Trophoblast cell (in vitro differentiated cells and primary cell): ENCODE measurements at regions not wholly inside any gene's neighbourhood (a gene's known extent, or its start where the extent isn't known, plus 50 kb on each side); places are given as distances from the start of the nearest gene placed in this dataset.

Experiments used
- DNase-seq, 2 donors: peaks; one replicate each; pipeline ENCODE4 v3.0.0-alpha.2; 2016
- H2AFZ ChIP-seq: 2 replicates; pipeline ENCODE4 v1.6.1; 2013; ENCODE audit warnings: low read length, moderate library complexity, mild to moderate bottlenecking; ENCODE audit not compliant: insufficient read depth, poor library complexity
- H2AK5ac ChIP-seq: 2 replicates; pipeline ENCODE4 v1.6.1; 2013; ENCODE audit warnings: mild to moderate bottlenecking, low read length
- H2BK120ac ChIP-seq: 2 replicates; pipeline ENCODE4 v1.6.1; 2013; ENCODE audit warnings: low read length, mild to moderate bottlenecking, moderate library complexity; ENCODE audit not compliant: insufficient read depth, poor library complexity
- H2BK12ac ChIP-seq: 2 replicates; pipeline ENCODE4 v1.6.1; 2013; ENCODE audit warnings: mild to moderate bottlenecking, low read length, moderate library complexity
- H2BK5ac ChIP-seq: 2 replicates; pipeline ENCODE4 v1.6.1; 2013; ENCODE audit warnings: low read length, low read depth, moderate library complexity, mild to moderate bottlenecking; ENCODE audit not compliant: poor library complexity
- H3K14ac ChIP-seq: 2 replicates; pipeline ENCODE4 v1.6.1; 2013; ENCODE audit warnings: mild to moderate bottlenecking, low read length
- H3K18ac ChIP-seq: 2 replicates; pipeline ENCODE4 v1.6.1; 2013; ENCODE audit warnings: mild to moderate bottlenecking, low read length
- H3K23ac ChIP-seq: 2 replicates; pipeline ENCODE4 v1.6.1; 2013; ENCODE audit warnings: low read length
- H3K27ac ChIP-seq: 2 replicates; pipeline ENCODE4 v1.5.1; 2013; ENCODE audit warnings: low read depth, mild to moderate bottlenecking, inconsistent platforms, low read length, moderate library complexity
- H3K27me3 ChIP-seq: 2 replicates; pipeline ENCODE4 v1.6.1; 2013; ENCODE audit warnings: inconsistent platforms, mild to moderate bottlenecking, low read length, moderate library complexity; ENCODE audit not compliant: insufficient read depth
- H3K36me3 ChIP-seq, 2 experiments: 1 replicate in 1 of 2; 2 replicates in 1 of 2; pipeline ENCODE4 v1.6.1; 2013; ENCODE audit warnings: low read length in 2 of 2, mild to moderate bottlenecking in 2 of 2, moderate library complexity in 1 of 2; ENCODE audit not compliant: insufficient read depth in 2 of 2, control insufficient read depth in 1 of 2
- H3K4ac ChIP-seq: 2 replicates; pipeline ENCODE4 v1.6.1; 2013; ENCODE audit warnings: low read depth, mild to moderate bottlenecking, low read length, moderate library complexity
- H3K4me1 ChIP-seq, 2 experiments: 1 replicate in 1 of 2; 2 replicates in 1 of 2; pipeline ENCODE4 v1.6.1; 2013; ENCODE audit warnings: low read length in 2 of 2, mild to moderate bottlenecking in 2 of 2, moderate library complexity in 1 of 2; ENCODE audit not compliant: insufficient read depth in 2 of 2, control insufficient read depth in 1 of 2
- H3K4me2 ChIP-seq: 2 replicates; pipeline ENCODE4 v1.6.1; 2013; ENCODE audit warnings: inconsistent platforms, mild to moderate bottlenecking, low read length, moderate library complexity
- H3K4me3 ChIP-seq: 2 replicates; pipeline ENCODE4 v1.5.1; 2013; ENCODE audit warnings: mild to moderate bottlenecking, low read depth, low read length, inconsistent platforms
- H3K79me1 ChIP-seq: one replicate; pipeline ENCODE4 v1.6.1; 2013; ENCODE audit warnings: low read length
- H3K79me2 ChIP-seq: 2 replicates; pipeline ENCODE4 v1.6.1; 2013; ENCODE audit warnings: low read length, mild to moderate bottlenecking; ENCODE audit not compliant: control insufficient read depth, insufficient read depth, poor library complexity
- H3K9ac ChIP-seq: 2 replicates; pipeline ENCODE4 v1.6.1; 2013; ENCODE audit warnings: mild to moderate bottlenecking, low read length
- H3K9me3 ChIP-seq: 2 replicates; pipeline ENCODE4 v1.6.1; 2013; ENCODE audit warnings: low read depth, mild to moderate bottlenecking, control low read depth, inconsistent platforms, low read length; ENCODE audit not compliant: insufficient read depth
- H4K12ac ChIP-seq: 2 replicates; pipeline ENCODE4 v1.6.1; 2013; ENCODE audit warnings: low read depth, mild to moderate bottlenecking, low read length, moderate library complexity
- H4K8ac ChIP-seq: 2 replicates; pipeline ENCODE4 v1.6.1; 2013; ENCODE audit warnings: low read depth, mild to moderate bottlenecking, low read length, moderate library complexity
- H4K91ac ChIP-seq: one replicate; pipeline ENCODE4 v1.6.1; 2013; ENCODE audit warnings: low read depth, mild to moderate bottlenecking, low read length, moderate library complexity
- WGBS: extraction: QIAGEN DNeasy Blood & Tissue Kit; methylation state at CpG from one replicate; pipeline ENCODE4 v1.1.7; 2013; ENCODE audit warnings: missing lambda C conversion rate; ENCODE audit not compliant: insufficient read length, insufficient coverage; ENCODE audit errors: extremely low coverage; 5-methylcytosine and 5-hydroxymethylcytosine counted together

DNA sequence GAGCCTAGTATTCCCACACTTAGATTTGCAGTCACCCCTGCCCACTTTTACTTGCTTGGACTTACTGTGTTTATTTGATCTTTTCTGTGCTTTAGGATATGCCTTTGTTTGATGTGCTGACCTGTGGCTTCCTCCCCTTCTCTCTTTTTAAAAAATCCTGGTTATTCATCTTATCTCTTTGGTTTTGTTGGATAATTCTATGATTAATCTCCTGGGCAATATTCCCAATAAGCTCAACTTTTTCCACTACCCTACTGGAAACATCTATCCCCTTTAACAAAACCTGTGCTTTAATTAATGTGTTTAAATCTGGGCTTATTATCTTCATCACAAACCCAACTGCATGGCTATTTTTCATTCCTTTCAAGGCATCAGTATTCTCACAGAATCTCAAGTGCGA lies 476.0 kb upstream of the TGFBR2 start:
- Histone ChIP-seq H3K4me3 (no peak overlapping the region), H3K27ac (no peak overlapping the region), H3K27me3 (no peaks in the 10 kb centered on the region), H3K9me3 (no peaks in the 10 kb centered on the region), H4K8ac (no peak overlapping the region), H2AK5ac (no peak overlapping the region), H3K4ac (no peak overlapping the region), H3K36me3 (no peaks in the 10 kb centered on the region), H3K14ac (no peak overlapping the region), H3K23ac (no peak overlapping the region), H2BK12ac (no peak overlapping the region), H2BK5ac (no peak overlapping the region), H3K79me1 (no peaks in the 10 kb centered on the region), H4K12ac (no peak overlapping the region), H3K79me2 (no peaks in the 10 kb centered on the region), H2BK120ac (no peak overlapping the region), H3K9ac (no peak overlapping the region), H3K18ac (no peak overlapping the region), H2AFZ (no peak overlapping the region), H3K4me1 (no peaks in the 10 kb centered on the region), H4K91ac (no peak overlapping the region), H3K4me2 (no peak overlapping the region)
- WGBS, result no CpG with 5 or more reads among the region's 1 CpG
- no peak for DNase-seq

GRCh38 chr3:30131191-30131590 lies 475.2 kb upstream of the TGFBR2 start:
- Histone ChIP-seq H2AK5ac (no peak overlapping the region), H2BK12ac (no peak overlapping the region), H3K36me3 (no peaks in the 10 kb centered on the region), H3K79me2 (no peaks in the 10 kb centered on the region), H4K8ac (no peak overlapping the region), H3K27me3 (no peaks in the 10 kb centered on the region), H4K12ac (no peak overlapping the region), H2BK5ac (no peak overlapping the region), H3K4ac (no peak overlapping the region), H3K4me2 (no peak overlapping the region), H3K27ac (no peak overlapping the region), H2AFZ (no peak overlapping the region), H3K18ac (no peak overlapping the region), H2BK120ac (no peak overlapping the region), H3K79me1 (no peaks in the 10 kb centered on the region), H3K14ac (no peak overlapping the region), H3K4me1 (no peaks in the 10 kb centered on the region), H3K9ac (no peak overlapping the region), H3K4me3 (no peak overlapping the region), H3K9me3 (no peaks in the 10 kb centered on the region), H3K23ac (no peak overlapping the region), H4K91ac (no peak overlapping the region)
- no peak for DNase-seq
- no CpG with 5 or more reads among the region's 4 CpGs for WGBS

DNA sequence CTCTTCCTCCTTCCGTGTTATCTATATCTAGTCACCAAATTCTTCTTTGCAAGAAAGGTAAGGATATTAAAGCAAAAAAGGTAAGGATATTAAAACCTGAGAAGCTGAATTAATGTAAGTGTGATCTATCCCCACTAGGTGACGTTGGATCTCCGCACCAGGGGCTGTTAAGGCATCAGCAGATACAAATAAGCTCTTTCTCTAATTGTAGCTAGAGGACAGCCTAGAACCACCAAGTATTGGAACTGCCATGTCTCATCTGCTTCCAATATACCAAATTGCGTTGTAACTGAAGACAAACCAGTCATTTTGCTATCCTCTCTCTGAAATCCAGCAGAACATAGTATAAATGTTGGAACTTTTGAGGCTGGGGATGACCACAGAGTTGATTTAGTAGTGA lies 471.2 kb upstream of the TGFBR2 start:
- Histone ChIP-seq H3K4me2 (no peak overlapping the region), H3K36me3 (no peaks in the 10 kb centered on the region), H3K9ac (no peak overlapping the region), H3K27ac (no peak overlapping the region), H3K4ac (no peak overlapping the region), H3K4me1 (no peaks in the 10 kb centered on the region), H2BK12ac (no peak overlapping the region), H2BK5ac (no peak overlapping the region), H3K4me3 (no peak overlapping the region), H3K18ac (no peak overlapping the region), H3K79me2 (no peaks in the 10 kb centered on the region), H4K8ac (no peak overlapping the region), H4K12ac (no peak overlapping the region), H3K23ac (no peak overlapping the region), H2AFZ (no peak overlapping the region), H4K91ac (no peak overlapping the region), H3K79me1 (no peaks in the 10 kb centered on the region), H2BK120ac (no peak overlapping the region), H3K14ac (no peak overlapping the region), H2AK5ac (no peak overlapping the region), H3K9me3 (no peaks in the 10 kb centered on the region), H3K27me3 (no peaks in the 10 kb centered on the region)
- no CpG with 5 or more reads among the region's 4 CpGs for WGBS
- DNase-seq, result peak in 1 of 2 donors; percentile 49

DNA sequence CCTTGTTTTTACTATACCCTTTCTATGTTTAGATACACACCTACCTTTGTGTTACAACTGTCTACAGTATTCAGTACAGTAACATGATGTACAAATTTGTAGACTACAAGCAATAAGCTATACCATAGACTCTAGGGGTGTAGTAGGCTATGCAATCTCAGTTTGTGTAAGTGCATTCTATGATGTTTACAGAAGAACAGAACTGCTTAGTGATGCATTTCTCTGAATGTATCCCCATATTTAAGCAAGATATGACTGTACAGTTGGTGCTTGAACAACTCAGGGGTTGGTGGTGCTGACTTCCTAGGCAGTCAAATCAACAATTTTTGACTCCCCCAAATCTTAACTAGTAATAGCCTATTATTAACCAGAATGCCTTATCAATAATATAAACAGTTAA lies 467.1 kb upstream of the TGFBR2 start:
- H3K27me3 ChIP-seq, result no peaks in the 10 kb centered on the region
- no peak overlapping the region for H4K12ac ChIP-seq
- no peak overlapping the region for H2BK12ac ChIP-seq
- no peak overlapping the region for H2BK120ac ChIP-seq
- H4K8ac ChIP-seq, result no peak overlapping the region
- no peak overlapping the region for H3K4me2 ChIP-seq
- no peak overlapping the region for H3K23ac ChIP-seq
- no peak overlapping the region for H3K27ac ChIP-seq
- H3K4ac ChIP-seq, result no peak overlapping the region
- H4K91ac ChIP-seq, result no peak overlapping the region
- no peak overlapping the region for H3K18ac ChIP-seq
- H2BK5ac ChIP-seq, result no peak overlapping the region
- no peaks in the 10 kb centered on the region for H3K79me2 ChIP-seq
- DNase-seq, result no peak
- no peaks in the 10 kb centered on the region for H3K9me3 ChIP-seq
- no peaks in the 10 kb centered on the region for H3K36me3 ChIP-seq
- H2AFZ ChIP-seq, result no peak overlapping the region
- H3K4me1 ChIP-seq, result no peaks in the 10 kb centered on the region
- no peak overlapping the region for H3K4me3 ChIP-seq
- no peak overlapping the region for H2AK5ac ChIP-seq
- no peaks in the 10 kb centered on the region for H3K79me1 ChIP-seq
- H3K14ac ChIP-seq, result no peak overlapping the region
- no peak overlapping the region for H3K9ac ChIP-seq
